Stimulated activated CD8-positive, alpha-beta memory T cell treated with anti-CD3 and anti-CD28 coated beads, Interleukin-7, amount 100 ng/mL, for 24 hours (primary cell): ENCODE measurements at regions not wholly inside any gene's neighbourhood (a gene's known extent, or its start where the extent isn't known, plus 50 kb on each side); places are given as distances from the start of the nearest gene placed in this dataset.

ENCODE experiments used
- DNase-seq: peaks from one replicate; pipeline ENCODE4 v3.0.0-alpha.2; 2020; ENCODE audit warnings: low read depth

DNA sequence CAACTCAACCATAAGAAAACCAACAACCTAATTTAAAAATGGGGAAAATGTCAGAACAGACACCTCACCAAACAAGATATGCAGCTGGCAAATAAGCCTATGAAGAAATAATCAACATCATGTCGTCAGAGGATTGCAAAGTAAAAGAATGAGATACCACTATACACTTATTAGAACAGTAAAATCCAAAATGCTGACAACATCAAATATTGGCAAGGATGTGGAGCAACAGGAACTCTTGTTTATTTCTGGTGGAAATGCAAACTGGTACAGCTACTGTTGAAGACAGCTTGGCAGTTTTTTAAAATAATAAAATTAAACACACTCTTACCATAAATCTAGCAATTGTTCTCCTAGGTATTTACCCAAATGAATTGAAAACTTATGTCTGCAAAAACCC, 140.7 kb upstream of the B3GAT1 start:
- no peak for DNase-seq

GRCh38 chr11:134545521-134545920, 133.5 kb upstream of the B3GAT1 start:
- DNase-seq: no peak

DNA sequence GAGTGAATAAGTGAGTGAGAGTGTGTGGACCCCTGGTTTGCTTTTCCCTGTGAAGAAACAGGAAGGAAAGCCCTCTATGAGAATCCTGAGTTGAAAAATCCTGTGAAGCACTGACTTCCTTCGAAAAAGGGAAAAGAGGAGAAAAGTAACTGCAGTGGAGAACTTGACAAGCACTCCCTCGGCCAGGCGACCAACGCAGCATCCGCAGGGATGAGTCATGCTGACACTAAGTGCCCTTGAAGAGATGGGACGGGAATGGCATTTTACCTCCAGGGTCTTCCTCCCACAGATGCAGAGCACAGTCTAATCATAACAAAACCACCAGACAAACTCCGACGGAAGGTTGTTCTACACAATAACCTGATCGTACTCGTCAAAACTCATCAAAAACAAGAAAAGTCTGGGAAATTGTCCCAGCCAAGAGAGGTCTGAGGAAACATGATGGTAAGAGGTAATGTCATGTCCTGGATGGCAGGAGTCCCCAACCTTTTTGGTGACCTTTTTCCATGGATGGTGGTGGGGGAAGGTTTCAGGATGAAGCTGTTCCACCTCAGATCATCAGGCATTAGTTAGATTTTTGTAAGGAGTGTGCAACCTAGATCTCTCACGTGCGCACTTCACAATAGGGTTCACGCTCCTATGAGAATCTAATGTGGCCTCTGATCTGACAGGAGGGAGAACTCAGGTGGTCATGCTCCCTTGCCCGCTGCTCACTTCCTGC, 132.2 kb upstream of the B3GAT1 start:
- no peak for DNase-seq

- no peak for DNase-seq
Measured at GRCh38 chr11:134543645-134544044, 131.6 kb upstream of the B3GAT1 start.

DNA sequence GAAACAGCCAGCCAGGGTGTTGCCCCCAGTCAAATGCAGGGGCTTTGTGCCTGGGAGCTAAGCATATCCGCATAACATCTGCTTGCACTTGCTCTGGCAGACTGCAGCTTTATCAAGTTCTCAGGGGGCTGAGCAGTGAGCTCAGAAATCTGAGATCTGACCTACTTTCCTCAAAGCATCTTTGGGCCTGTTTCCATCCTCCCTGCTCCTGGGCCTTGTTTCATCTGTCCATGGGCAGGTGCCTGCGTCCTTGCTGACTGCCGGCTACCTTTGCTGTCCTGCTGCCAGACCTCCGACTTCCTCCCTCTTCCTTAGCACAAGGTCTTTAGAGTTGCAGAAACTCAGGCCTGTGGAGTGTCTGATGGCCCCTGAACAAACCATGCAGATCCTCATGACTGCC, 131.2 kb upstream of the B3GAT1 start:
- no peak for DNase-seq

- DNase-seq: no peak
Measured at GRCh38 chr11:134542401-134543165, 130.5 kb upstream of the B3GAT1 start.

GRCh38 chr11:134541951-134542350, 129.9 kb upstream of the B3GAT1 start:
- no peak for DNase-seq

DNA sequence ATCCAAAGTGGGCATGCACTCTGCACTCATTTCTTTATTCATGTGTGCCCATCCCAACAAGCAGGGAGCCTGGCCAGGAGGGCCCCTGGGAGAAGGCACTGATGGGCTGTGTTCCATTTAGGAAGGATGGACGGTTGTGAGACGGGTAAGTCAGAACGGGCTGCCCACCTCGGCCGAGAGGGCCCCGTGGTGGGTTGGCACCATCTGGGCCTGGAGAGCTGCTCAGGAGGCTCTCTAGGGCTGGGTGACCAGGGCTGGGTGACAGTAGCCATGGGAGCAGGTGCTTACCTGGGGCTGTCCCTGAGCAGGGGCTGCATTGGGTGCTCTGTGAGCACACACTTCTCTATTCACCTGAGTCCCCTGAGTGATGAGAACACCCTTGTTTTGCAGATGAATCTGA, 129.3 kb upstream of the B3GAT1 start:
- DNase-seq: no peak

- no peak for DNase-seq
Measured at GRCh38 chr11:134539285-134539684, 127.2 kb upstream of the B3GAT1 start.

DNA sequence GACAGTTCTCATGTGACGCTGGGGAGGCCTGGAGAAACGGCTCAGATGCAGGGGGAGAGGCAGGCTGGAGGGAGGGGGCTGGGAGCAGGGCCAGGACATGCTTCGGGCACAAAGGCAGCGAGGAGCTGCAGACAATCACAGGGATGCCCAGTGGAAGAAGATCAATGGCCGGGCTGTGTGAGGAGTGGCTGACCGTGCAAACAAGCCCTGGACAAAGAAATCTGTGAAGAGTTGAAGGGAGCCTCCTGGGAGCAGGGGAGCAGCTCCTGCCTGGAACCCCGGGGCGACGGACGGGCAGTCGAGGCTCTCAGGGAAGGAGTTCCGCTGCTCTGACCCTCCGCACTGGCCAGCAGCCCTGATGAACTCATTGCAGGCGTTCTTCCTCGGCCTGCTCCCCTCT, 126.7 kb upstream of the B3GAT1 start:
- no peak for DNase-seq

GRCh38 chr11:134537941-134538340, 125.9 kb upstream of the B3GAT1 start:
- DNase-seq: no peak

- no peak for DNase-seq
Measured at GRCh38 chr11:134537296-134537695, 125.3 kb upstream of the B3GAT1 start.

DNA sequence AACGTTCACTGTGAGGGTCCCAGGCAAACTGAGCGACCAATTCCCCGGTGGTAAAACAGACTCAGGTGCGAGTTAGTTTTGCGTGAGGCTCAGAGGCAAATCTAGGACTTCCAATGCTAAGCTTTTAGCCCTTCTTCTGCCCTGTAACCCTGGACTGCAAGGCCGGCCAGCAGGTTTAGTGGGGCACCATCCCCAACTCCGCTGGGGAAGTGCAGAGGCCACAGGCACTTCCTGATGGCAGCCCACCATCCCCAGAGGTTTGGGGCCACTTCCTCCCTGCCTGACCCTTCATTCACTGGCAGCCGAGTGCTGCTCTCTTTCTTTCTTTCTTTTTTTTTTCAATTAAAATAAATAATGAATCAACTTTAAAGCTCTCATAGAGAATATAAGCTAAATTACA, 124.6 kb upstream of the B3GAT1 start:
- DNase-seq: no peak

DNA sequence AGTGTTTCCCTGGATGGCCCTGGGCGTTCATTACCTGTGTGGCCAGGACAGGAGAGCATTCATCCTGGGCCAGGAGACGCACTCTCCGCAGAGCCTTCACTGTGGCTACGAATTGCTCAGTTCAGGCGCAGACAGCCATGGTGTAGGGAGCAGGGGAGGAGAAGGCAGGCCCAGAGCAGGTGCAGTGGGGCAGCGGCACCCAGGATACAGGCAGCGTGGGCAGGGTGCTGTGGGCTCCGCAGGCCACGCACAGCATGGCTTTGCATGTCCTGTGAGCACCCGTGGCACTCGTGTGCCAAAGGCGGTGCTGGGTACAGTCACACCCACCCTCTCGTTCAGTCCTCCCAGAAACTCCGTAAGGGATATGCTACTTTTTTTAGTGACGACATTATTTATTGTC, 124.2 kb upstream of the B3GAT1 start:
- DNase-seq: no peak

GRCh38 chr11:134535029-134536025, 123.3 kb upstream of the B3GAT1 start:
- DNase-seq: no peak

- no peak for DNase-seq
Measured at GRCh38 chr11:134533511-134533910, 121.5 kb upstream of the B3GAT1 start.

DNA sequence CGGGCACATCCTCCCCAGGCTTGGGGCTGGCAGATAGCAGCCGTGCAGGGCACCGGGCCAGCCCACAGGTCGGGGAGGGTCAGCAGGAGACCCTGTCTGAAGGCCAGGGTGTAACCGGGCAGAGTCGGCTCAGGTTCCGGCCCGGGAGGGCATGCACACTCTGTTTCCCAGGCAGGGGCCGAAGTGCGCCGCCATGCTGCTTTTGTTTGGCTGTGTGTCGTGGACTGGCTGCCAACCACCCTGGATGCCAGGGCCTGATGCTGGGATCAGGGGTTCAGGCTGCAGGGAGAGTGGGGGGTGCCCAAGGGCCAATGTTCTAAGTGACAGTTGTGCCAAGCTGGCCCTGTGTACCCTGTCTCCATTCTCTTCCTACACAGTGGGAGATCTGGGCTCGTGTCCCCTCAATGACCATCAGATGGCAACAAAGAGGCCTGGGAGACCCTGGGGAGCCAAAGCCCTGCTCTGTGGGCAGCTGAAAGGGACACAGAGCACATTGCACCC, 120.9 kb upstream of the B3GAT1 start:
- DNase-seq: no peak

DNA sequence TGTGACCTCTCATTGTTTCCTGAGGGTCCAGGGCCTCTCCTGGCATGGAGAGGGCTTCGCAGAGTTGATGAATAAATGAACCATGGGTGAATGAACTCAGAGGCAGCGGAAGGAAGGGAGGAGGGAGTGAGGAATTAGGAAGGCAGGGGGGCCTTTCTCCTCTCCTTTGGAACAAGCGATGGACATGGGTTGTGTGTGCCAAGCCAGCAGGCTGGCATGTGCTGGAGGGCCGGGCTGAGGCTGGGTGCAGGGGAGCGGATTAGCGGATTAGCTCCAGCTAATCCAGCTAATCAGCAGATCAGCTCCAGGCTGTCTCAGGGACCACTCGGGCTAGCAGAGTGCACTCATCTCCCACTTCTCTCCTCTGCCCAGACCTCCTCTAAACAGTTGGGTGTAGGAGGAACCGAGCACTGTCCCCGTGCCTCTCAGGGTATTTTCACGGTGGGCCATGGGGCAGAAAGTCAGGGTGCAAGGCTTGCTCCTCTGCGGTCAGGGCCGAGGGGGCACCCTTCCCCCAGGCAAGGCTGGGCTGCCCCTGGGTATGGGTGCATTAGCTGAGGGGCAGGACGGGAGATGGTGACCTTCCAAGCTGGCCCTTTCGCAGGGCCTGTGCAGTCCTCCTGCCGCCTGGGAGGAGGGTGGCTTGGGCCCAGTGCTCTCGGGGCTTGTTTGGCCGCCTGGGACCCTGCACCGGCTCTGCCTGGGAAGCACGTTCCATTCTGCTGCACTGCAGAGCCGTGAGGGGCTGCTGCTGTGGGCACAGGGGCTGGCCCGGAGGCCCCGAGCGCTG, 120.3 kb upstream of the B3GAT1 start:
- no peak for DNase-seq

GRCh38 chr11:134531327-134532130, 119.5 kb upstream of the B3GAT1 start:
- DNase-seq: no peak

- no peak for DNase-seq
Measured at GRCh38 chr11:134530636-134531326, 118.7 kb upstream of the B3GAT1 start.
